VCaP (cell line): ENCODE measurements at regions not wholly inside any gene's neighbourhood (a gene's known extent, or its start where the extent isn't known, plus 50 kb on each side); places are given as distances from the start of the nearest gene placed in this dataset.

Source experiments
- H3K27ac ChIP-seq: fragments of 450-650 bp; 2 replicates; pipeline ENCODE4 v1.5.1; 2017
- TF ChIP-seq, protein P1 (sequence below): fragments of 450-650 bp; conservative IDR thresholded peaks from 2 replicates; pipeline ENCODE4 v1.5.1; 2017; ENCODE audit warnings: mild to moderate bottlenecking, moderate library complexity

DNA sequence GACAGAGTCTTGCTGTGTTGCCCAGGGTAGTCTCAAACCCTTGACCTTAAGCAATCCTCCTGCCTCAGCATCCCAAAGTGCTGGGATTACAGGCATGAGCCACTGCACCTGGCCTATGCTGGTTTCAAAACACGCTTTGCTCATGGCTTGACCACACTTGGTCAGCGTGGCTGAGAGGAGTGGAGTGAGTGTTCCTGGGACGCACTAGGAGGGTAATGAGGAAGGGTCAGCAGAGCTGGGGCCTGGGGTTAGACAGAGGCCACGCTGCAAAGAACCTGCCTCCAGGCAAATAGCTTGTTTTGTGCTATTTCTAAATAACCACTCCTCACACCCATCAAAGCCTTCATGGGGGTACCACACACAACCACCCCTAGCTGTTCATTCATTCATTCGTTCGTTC lies 77.9 kb upstream of the TOX2 start:
- TF ChIP-seq, protein P1, sequence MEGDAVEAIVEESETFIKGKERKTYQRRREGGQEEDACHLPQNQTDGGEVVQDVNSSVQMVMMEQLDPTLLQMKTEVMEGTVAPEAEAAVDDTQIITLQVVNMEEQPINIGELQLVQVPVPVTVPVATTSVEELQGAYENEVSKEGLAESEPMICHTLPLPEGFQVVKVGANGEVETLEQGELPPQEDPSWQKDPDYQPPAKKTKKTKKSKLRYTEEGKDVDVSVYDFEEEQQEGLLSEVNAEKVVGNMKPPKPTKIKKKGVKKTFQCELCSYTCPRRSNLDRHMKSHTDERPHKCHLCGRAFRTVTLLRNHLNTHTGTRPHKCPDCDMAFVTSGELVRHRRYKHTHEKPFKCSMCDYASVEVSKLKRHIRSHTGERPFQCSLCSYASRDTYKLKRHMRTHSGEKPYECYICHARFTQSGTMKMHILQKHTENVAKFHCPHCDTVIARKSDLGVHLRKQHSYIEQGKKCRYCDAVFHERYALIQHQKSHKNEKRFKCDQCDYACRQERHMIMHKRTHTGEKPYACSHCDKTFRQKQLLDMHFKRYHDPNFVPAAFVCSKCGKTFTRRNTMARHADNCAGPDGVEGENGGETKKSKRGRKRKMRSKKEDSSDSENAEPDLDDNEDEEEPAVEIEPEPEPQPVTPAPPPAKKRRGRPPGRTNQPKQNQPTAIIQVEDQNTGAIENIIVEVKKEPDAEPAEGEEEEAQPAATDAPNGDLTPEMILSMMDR, result no peak

DNA sequence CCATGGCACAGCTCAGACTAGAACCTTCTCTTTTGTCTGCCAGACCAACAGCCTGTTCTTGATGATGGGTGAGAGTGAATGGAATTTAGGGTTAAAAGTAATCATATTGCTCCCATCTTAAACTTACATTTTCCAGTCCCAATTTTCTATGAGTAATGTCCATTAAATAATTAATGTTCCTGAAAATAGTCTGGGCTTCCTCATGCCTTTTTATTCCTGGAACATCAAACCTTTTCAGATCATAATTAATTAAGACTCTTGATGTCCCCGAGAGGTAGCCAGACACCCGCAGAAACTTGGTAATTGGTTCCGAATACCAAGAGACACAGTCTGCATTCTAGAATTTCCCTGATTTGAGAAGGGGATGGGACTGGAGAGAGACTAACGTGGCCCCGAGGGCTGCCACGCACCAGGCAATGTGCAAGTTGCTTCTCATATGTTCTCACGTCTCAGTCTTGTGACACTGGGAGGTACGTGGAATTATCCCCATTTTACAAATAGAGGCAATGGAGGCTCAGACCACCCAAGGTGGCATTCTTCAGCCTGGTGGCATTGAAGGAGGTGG lies 78.6 kb upstream of the TOX2 start:
- H3K27ac ChIP-seq, result no peak overlapping the region
- TF ChIP-seq, protein P1, result no peak

More for the DNA sequence above, 77.9 kb upstream of the TOX2 start:
- no peak overlapping the region for H3K27ac ChIP-seq

DNA sequence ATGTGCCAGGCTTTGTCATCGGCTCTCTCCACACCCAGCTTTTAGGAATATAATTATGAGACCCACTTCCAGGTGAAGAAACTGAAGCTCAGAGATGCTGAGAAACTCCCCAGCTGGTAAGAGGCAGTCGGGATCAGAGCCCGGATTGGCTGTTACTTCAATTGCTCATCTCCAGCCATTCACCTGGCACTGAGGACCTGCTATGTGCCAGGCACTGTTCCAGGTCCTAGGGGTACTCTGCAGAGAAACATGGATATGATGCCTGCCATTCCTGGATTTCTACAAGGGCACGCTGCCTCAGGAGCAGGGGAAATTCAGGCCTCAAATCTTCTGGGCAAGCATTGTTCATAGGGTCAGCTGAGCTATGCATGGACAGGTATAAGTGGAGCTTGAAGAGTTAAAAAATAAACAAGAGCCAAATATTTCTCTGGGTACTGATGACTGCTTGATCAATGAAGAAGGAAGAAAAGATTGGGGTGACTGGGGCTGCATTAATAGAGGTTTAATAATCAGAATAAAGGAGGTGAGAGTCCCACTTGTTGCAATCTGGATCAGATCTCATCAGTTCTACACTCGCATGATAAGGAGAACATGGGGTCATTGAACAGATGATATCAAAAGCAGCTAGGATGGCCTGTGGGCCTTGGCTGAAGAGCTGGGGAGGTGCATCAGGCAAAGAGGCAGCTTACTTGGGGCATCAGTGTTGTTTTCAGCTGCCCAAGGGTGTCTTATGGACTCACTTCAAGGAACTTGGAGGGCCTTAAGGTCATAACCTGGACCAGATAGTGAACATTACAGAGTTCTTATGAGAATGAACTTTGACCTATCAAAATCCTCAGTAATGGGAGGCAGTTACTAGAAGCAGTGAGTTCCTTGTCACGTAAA lies 80.9 kb upstream of the TOX2 start:
- no peak overlapping the region for H3K27ac ChIP-seq
- TF ChIP-seq, protein P1, result no peak

DNA sequence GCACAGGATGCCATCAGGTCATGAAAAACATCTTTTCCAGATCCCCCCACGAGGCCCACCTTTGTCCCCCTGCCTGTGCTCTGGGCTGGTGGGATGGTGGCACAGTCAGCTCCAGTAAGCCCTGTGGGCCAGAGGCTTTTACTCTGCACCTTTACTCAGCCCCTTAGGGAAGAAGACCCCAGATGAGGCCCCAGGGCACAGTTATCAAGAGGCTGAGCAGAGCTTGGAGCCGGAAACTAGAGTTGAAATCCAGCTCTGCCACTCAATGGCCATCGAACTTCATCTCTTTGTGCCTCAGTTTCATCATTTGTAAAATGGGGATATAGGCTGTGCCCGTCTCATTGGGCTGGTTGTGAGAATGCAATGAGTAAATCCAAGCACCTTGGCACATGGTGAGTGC lies 81.7 kb upstream of the TOX2 start:
- TF ChIP-seq, protein P1, result no peak
- H3K27ac ChIP-seq, result no peak overlapping the region

DNA sequence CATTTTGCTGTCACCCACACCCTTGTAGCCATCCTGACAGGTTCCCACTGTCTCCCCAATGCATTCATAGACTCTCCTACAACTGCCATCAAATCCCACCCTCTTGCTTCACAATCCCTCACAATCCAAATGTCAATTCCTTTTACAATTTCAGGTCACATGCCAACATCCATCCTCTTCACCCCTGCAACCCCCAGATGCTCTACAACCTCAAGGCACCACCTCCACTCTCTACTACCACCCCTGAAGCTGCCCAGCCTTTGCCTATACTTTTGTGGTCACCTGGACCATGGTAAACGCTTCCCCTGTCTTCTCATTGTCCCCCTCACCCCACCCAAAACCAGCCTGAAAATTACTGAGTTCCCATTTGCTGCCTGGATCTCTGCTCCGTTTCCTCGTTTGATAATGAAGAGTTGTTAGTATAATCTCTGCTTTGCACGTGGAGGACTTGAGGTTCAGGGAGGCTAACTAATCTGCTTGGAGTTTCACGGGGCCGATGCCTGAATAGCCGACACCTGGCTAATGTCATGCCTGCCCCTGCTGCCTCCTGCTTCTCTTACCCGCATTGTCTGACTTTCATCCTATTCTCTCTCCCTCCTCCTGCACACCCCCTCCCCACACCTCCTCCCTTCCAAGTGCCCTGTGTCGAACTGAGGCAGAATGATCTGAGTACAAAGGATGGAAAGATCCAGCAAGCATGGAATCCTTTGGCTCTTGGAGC lies 82.4 kb upstream of the TOX2 start:
- no peak overlapping the region for H3K27ac ChIP-seq
- TF ChIP-seq, protein P1, result no peak

DNA sequence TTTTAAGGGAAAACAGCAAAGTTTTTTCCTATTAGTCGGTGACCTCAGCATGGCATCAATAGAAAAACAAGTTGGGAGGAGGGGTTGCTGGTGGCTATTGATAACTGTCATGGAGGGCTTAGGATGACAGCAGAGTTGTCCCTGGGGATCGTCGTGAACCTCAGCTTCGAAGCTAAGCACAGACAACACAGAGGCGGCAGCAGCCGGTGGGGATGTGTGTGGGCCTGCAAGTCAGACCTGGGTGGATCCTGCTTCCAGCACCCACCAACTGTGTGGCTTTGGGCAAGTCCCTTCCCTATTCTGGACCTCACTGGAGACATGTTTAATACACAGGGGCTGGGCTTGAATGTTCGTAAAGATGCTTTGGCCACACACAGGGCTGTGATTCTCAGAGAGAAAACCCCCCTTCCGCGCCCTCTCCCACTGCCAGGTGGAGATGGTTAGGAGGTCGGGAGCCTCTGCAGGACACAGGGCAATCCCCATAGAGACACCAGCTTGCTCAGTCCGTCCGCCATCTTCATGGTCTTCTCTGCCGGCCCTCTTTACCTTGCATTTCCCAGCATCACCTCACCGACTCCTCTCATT lies 83.1 kb upstream of the TOX2 start:
- TF ChIP-seq, protein P1, result no peak

DNA sequence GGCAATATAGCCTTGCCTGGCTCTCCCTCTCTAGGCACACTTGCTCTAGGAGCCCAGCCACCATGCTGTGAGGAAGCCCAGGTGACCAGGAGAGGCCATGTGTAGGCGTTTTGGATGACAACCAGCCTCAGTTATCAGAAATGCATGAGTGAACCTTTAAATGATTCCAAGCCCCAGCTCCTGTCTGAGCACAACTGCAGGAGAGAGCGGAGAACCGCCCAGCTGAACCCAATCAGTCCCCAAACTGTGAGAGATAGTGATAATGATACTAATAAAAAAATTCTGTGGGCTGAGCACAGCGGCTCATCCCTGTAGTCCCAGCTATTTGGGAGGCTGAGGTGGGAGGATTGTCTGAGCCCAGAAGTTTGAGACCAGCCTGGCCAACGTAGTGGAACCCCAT lies 83.8 kb upstream of the TOX2 start:
- H3K27ac ChIP-seq, result no peak overlapping the region
- TF ChIP-seq, protein P1, result no peak

More for the DNA sequence above, 83.1 kb upstream of the TOX2 start:
- H3K27ac ChIP-seq, result no peak overlapping the region
